ENCODE measurements at regions not wholly inside any gene's neighbourhood (a gene's known extent, or its start where the extent isn't known, plus 50 kb on each side); places are given as distances from the start of the nearest gene placed in this dataset.

- TF ChIP-seq CTCF (IDR thresholded peaks at IDR 0.05): no peak
- TF ChIP-seq POLR2A (IDR thresholded peaks at IDR 0.05): no peak
Observed at GRCh38 chr10:90470966-90471365, 386.9 kb downstream of the HTR7 start.

Measured in vagina (tissue), 2 donors.